Lung (tissue), 11 donors: ENCODE measurements at regions not wholly inside any gene's neighbourhood (a gene's known extent, or its start where the extent isn't known, plus 50 kb on each side); places are given as distances from the start of the nearest gene placed in this dataset.

ENCODE experiments used
- ATAC-seq: fragments of 200-7000 bp; cut with Tn5 transposase; one replicate; pipeline ENCODE4 v1.9.1; 2020; ENCODE audit warnings: moderate number of reproducible peaks; ENCODE audit not compliant: insufficient read depth, low FRiP score
- DNase-seq, 3 donors: peaks; one replicate each; pipeline ENCODE4 v3.0.0-alpha.2; 2013 to 2017
- H3K27ac ChIP-seq, 2 donors: one replicate each; pipeline ENCODE4 v1.5.1; 2013; ENCODE audit warnings: mild to moderate bottlenecking in 2 of 2, moderate library complexity in 2 of 2, control low read depth in 1 of 2, inconsistent platforms in 1 of 2, low read depth in 1 of 2, low read length in 1 of 2
- H3K27me3 ChIP-seq, 3 donors: one replicate each; pipeline ENCODE4 v1.5.1; 2013; ENCODE audit warnings: low read length in 2 of 3; ENCODE audit not compliant: control insufficient read depth in 3 of 3, insufficient read depth in 3 of 3
- H3K36me3 ChIP-seq, 4 donors: one replicate each; pipeline ENCODE4 v1.5.1; 2013; ENCODE audit warnings: low read length in 4 of 4, mild to moderate bottlenecking in 1 of 4, moderate library complexity in 1 of 4; ENCODE audit not compliant: control insufficient read depth in 4 of 4, insufficient read depth in 4 of 4
- H3K4me1 ChIP-seq, 5 donors: one replicate each; pipeline ENCODE4 v1.5.1; 2013; ENCODE audit warnings: low read length in 5 of 5, mild to moderate bottlenecking in 2 of 5, moderate library complexity in 1 of 5; ENCODE audit not compliant: control insufficient read depth in 5 of 5, insufficient read depth in 5 of 5
- H3K4me3 ChIP-seq: one replicate; pipeline ENCODE4 v1.5.1; 2013; ENCODE audit warnings: mild to moderate bottlenecking, control low read depth, moderate library complexity
- H3K9ac ChIP-seq, 2 donors: one replicate each; pipeline ENCODE4 v1.5.1; 2013; ENCODE audit warnings: low read length in 2 of 2, control low read depth in 1 of 2; ENCODE audit not compliant: insufficient read depth in 1 of 2
- H3K9me3 ChIP-seq, 4 donors: one replicate each; pipeline ENCODE4 v1.5.1; 2013; ENCODE audit warnings: low read length in 3 of 4, mild to moderate bottlenecking in 1 of 4, moderate library complexity in 1 of 4; ENCODE audit not compliant: control insufficient read depth in 4 of 4, insufficient read depth in 3 of 4
- CTCF ChIP-seq: IDR thresholded peaks from 2 replicates; pipeline ENCODE4 v1.5.1; 2012; ENCODE audit warnings: mild to moderate bottlenecking; ENCODE audit errors: control extremely low read depth, extremely low read depth
- WGBS, 2 donors: extraction: QIAGEN DNeasy Blood & Tissue Kit; methylation state at CpG; one replicate each; pipeline ENCODE4 v1.1.7; 2013; 5-methylcytosine and 5-hydroxymethylcytosine counted together
- donor health status: control.
- donor health status: control.
- donor health status: Bipolar disorder and iron deficiency.
- donor health status: healthy.
- donor health status: DM: yes; HTN: yes; CAD: no.

- DNase-seq: no peak
- no peak for ATAC-seq
- Histone ChIP-seq H3K4me3 (no peak overlapping the region), H3K9ac (no peak overlapping the region), H3K9me3 (peaks cover 0 to 4% (median 0%) of the 10 kb centered on the region in 4 donors), H3K4me1 (no peaks in the 10 kb centered on the region), H3K36me3 (no peaks in the 10 kb centered on the region), H3K27me3 (no peaks in the 10 kb centered on the region), H3K27ac (no peak overlapping the region)
- 95% methylated on average over 29 of the region's 29 CpGs for WGBS, 2 donors
- no peak for TF ChIP-seq CTCF
Measured at GRCh38 chr10:42690449-42691360, 52.3 kb upstream of the ZNF33B start.

GRCh38 chr10:42691361-42692120 is 53.2 kb upstream of the ZNF33B start:
- Histone ChIP-seq H3K27me3 (no peaks in the 10 kb centered on the region), H3K4me1 (no peaks in the 10 kb centered on the region), H3K27ac (no peak overlapping the region), H3K9ac (no peak overlapping the region), H3K36me3 (no peaks in the 10 kb centered on the region), H3K4me3 (no peak overlapping the region), H3K9me3 (peaks cover 0 to 4% (median 0%) of the 10 kb centered on the region in 4 donors)
- ATAC-seq (no peak), DNase-seq (no peak)
- WGBS, 2 donors: 95 to 96% methylated on average over 25 of the region's 25 CpGs
- TF ChIP-seq CTCF: no peak

GRCh38 chr10:42697926-42698325 is 59.6 kb upstream of the ZNF33B start:
- no peak for DNase-seq
- WGBS, 2 donors: 57 to 65% methylated on average over 2 of the region's 2 CpGs

More at GRCh38 chr10:42697926-42698325, 59.6 kb upstream of the ZNF33B start:
- TF ChIP-seq CTCF: no peak
- Histone ChIP-seq H3K4me3 (no peak overlapping the region), H3K36me3 (no peaks in the 10 kb centered on the region), H3K27me3 (no peaks in the 10 kb centered on the region), H3K9me3 (no peaks in the 10 kb centered on the region), H3K4me1 (no peaks in the 10 kb centered on the region), H3K9ac (no peak overlapping the region), H3K27ac (no peak overlapping the region)
- no peak for ATAC-seq
